H1 (cell line): ENCODE measurements at regions not wholly inside any gene's neighbourhood (a gene's known extent, or its start where the extent isn't known, plus 50 kb on each side); places are given as distances from the start of the nearest gene placed in this dataset.

Source experiments
- CHD2 ChIP-seq: IDR thresholded peaks from 2 replicates; pipeline ENCODE4 v1.6.1; 2012; ENCODE audit warnings: low read length, improper control_type of control experiment
- TF ChIP-seq, protein P1 (sequence below): IDR thresholded peaks from 2 replicates; pipeline ENCODE4 v1.6.1; 2011; ENCODE audit warnings: low read length, improper control_type of control experiment

DNA sequence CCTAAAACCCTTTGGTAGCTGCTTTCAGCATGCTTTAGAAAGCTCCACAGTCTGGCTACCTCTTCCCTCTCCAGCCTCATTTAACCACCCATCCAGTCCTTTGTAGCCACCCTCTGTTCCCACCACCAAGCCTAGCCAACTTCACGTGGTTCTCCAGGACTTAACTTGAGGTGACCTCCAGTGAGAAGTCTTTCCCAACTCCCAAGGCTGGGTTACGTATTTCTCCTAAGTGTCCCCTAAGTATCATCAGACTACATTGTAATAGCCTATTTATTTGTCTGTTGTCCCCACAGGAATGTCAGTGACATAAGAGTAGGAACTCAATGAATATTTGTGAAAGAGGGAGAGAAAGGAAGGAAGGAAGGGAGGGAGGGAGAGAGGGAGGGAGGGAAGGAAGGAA lies 431.9 kb upstream of the JARID2 start (continued):
- TF ChIP-seq, protein P1, sequence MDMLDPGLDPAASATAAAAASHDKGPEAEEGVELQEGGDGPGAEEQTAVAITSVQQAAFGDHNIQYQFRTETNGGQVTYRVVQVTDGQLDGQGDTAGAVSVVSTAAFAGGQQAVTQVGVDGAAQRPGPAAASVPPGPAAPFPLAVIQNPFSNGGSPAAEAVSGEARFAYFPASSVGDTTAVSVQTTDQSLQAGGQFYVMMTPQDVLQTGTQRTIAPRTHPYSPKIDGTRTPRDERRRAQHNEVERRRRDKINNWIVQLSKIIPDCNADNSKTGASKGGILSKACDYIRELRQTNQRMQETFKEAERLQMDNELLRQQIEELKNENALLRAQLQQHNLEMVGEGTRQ = no peak
- TF ChIP-seq CHD2 = no peak
